GM21825 (cell line): ENCODE measurements at regions not wholly inside any gene's neighbourhood (a gene's known extent, or its start where the extent isn't known, plus 50 kb on each side); places are given as distances from the start of the nearest gene placed in this dataset.
A peak's percentile ranks its signal among the peaks of the same experiment; 100 is the strongest.
"Not testable (repeated sequence)": the region's sequence is repeated elsewhere in the genome, so short reads cannot be mapped to it uniquely, and the experiment has no call there.

Source experiments
- ATAC-seq: cut with Tn5 transposase; IDR thresholded peaks from one replicate; pipeline ENCODE4 v1.9.1; 2021; ENCODE audit warnings: mild to moderate bottlenecking, moderate library complexity; ENCODE audit not compliant: unreplicated experiment

- no peak for ATAC-seq
These were observed 273.3 kb upstream of the RASGEF1B start for GRCh38 chr4:81745050-81745449.

GRCh38 chr4:81743731-81744435 lies 272.2 kb upstream of the RASGEF1B start:
- no peak for ATAC-seq

DNA sequence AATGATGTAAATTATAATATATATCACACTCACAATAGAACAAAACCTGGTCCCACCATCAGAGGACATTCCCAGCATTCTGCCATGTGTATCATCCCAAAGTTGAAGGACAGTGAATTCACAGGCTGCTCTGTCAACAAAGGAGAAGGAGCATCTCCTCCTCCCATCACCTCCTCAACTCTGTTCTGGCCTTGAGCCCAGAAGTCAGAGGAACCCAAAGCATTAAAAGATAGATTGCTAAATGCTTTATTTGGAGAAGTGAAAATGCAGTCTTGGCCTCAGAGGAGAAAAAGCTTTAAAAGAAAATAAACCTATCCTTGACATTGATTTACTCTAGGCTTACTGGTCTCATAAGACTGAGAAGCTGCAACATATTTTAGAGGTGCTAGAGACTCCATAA lies 268.8 kb upstream of the RASGEF1B start:
- ATAC-seq, result no peak

GRCh38 chr4:81738891-81739290 lies 267.2 kb upstream of the RASGEF1B start:
- ATAC-seq, result no peak

DNA sequence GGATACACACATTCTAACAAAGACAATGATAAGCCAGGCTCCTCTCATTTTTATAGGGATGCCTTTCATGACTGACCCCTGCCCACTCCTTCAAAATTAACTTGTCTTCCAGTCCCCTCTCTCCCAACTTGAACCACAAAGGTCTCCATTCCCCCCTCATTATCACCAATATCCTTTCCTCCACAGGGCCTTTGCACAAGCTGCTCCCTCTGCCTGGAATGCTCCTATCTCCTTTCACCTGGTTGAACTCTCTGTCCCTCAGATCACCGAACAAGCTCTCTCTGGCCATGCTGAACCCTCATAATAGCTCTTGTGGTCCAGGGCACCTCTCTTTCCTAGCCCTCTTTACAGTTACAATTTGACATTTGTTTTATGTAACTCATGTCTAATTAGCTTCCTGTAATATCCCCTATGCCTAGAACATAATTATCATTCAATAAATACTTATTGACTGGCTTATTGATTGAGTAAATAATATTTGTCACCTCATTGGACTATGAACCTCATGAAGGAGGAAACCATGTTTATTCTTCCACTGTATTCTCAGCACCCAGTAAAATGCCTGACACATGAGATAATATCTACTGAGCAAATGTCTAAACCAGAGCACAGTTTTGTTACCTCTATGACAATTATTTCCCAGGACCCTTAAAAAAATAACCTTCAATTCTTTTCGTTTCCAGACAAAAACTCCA lies 266.3 kb upstream of the RASGEF1B start:
- ATAC-seq, result no peak

DNA sequence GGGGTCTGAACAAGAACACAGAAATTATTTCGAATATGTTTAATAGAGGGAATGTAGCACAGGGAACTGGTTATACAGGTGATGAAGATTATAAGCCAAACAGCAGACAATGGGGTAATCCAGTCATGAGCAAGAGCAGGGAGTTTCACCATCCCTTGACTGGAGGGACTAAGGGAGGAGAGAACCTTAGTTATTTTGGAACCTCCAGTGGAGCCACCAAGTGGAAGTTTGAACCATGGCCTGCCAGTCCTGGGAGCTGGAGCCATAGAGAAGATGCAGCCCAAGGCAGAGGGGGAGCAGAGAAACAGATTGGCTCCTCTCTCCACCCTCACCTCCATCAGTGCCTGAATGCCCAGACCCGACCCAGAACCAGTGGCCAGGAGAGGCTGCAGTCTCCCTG lies 264.6 kb upstream of the RASGEF1B start:
- ATAC-seq, result no peak

GRCh38 chr4:81732980-81733379 lies 261.3 kb upstream of the RASGEF1B start:
- no peak for ATAC-seq

DNA sequence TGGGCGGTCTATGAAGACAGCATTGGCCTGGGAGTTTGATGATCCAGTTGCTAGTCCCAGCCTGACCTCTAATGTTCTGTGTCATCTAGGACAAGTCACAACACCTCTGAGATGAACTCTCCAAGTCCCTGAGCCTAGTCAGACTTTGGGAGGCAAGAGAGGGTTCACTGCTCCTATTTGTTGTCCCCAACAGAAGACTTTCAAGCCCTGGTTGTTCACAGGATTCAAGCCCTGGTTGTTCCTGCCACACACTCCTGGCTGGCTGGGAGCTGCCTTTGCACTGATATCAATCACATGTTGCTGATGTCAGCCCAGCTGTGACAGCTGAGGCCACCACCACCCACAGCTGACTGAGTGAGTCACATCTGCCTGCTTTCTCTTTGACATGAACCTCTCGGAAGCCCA lies 253.2 kb upstream of the RASGEF1B start:
- peak; percentile 97 for ATAC-seq

GRCh38 chr4:81723927-81724587 lies 252.3 kb upstream of the RASGEF1B start:
- no peak for ATAC-seq

DNA sequence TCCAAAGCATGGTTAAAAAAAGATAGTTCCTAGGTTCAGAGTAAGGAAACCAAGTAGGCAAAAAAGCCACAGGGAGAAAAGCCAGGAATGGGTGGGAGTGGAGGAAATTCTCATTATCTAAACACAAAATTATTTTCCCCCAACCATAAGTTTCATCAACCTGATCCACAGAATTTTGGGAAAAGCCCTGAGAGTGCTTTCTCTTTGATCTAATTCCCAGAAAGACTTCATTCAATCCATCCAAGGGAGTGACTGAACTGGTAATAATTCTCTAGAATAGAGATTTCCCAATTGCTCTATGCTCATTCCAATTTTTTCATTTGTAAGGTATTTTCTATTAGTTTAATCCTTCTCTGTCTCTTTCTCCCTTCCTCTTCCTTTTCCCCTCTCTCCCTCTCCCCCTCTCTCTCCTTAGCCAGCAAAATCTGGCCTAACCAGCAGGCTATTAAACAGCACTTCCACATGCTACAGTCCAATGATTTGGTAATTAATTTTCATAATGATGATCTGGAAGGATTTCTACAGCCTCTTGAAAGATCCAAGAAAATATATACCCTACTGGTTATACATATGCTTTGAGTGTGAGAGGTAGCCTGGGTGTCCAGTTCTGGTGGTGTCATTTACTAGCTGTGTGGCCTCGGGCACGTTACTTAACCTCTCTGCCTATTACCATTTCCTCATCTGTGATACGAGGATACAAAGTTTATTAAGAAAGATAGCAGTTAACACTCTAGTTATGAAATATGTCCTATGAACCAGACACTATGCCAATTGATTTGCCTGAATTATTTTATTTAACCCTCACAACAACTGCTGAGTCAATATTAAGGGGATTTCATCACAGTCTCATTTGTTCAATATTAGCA lies 251.5 kb upstream of the RASGEF1B start:
- ATAC-seq, result no peak

DNA sequence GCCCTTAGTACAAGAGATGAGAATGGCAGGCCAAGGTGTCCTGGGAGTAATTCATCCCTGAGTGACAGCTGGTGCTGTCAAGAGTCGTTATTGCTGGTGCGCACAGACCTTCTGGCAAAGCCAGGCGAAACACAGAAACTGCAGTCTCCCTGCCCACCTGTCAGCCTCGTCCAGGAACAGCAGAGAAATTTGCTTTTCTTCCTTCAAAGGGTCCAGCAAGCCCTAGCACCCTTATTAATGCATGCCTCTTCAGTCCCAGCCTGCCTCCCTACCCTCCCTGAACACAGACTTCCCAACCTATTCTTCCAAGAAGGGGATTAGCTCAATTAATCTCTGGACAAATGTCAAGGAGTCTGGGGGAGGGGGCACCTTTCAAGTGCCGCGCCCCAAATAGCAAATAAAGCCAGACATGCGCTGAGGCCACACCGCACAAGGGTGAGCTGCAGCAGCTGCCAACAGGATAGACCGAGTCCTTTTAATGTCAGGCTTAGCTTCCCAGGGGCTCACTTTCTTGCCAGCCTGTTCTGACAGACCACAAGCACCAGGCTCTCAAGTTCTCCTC lies 250.7 kb upstream of the RASGEF1B start:
- ATAC-seq, result no peak

DNA sequence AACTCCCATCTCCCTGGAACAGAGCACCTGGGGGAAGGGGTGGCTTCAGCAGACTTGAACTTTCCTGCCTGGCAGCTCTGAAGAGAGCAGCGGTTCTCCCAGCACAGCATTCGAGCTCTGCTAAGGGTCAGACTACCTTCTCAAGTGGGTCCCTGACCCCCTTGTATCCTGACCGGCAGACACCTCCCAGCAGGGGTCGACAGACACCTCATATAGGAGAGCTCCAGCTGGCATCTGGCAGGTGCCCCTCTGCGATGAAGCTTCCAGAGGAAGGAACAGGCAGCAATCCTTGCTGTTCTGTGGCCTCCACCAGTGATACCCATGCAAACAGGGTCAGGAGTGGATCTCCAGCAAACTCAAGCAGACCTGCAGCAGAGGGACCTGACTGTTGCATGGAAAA lies 244.1 kb upstream of the RASGEF1B start:
- ATAC-seq, result no peak

- ATAC-seq, result not testable (repeated sequence)
These were observed 243.7 kb upstream of the RASGEF1B start for GRCh38 chr4:81715357-81715756.

DNA sequence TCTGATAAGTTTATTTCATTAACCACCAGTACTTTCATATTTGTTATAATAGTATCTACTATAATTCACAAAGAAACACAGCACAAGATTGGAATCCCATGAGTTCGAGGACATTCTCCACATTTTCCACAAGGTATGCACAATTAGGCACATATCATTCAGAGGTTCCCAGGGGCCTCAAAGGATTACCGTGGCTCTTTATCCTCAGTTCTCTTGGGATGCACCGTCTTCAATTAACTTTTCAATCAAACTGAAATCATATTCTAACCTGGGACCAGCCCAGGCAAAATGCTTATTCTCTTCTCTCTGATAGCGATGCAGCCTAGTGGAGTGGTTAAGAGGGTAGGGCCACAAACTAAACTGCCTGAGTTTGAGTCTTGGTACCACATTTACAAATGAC lies 242.6 kb upstream of the RASGEF1B start:
- ATAC-seq, result no peak

- ATAC-seq, result no peak
These were observed 241.0 kb upstream of the RASGEF1B start for GRCh38 chr4:81712714-81713113.

- ATAC-seq, result no peak
These were observed 232.8 kb upstream of the RASGEF1B start for GRCh38 chr4:81704461-81704860.

DNA sequence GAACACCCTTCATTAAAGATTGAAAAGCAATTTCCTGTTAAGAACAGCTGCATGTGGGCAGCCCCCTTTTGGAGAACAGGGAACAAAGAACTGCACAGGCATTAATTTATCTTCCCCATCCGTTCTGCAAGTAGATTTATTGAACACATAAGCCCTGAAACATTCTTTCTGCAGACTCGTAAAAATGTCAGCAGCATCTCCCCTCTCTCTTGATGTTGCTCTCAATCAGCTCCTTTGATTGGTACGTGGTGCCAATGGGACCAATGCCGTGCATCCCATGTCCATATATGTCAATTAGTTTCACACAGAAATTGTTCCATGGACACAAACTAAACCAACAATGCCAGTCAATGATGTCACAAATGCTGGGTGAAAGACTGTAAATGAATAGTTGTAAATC lies 228.5 kb upstream of the RASGEF1B start:
- no peak for ATAC-seq

DNA sequence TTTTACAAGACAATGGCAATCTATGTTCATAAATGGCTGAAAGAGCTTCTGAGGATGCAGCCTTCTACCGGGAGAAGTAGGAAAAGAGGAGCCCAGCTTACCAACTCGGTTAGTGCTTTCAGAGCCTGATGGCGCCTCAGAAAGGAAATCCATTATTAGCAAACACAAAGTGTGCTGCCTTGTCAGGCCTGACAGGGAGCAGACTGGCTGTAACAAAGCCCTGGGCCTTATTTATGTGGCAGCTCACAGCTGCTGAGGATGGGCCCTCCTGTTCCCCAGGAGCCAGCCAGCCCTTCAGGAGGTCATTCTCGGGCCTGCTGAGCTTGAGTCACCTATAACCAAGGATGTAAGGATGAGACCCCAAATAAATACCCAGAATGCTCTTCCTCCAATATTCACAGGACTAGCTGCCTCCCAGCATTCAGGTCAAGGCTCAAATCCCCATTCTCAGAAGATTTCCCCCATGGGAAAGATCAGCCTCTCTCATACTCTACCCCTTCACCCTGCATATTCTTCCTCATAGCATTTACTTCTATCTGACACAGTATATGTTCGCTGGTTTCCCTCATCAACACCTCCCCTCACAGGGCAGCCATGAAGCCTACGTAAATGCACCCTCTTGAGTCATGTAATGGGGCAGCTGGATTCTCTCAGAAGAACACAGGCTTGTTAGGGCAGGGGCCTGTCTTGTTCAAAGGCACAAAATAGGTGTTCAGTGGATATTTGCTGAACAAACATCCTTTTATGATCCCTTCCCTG lies 227.0 kb upstream of the RASGEF1B start:
- no peak for ATAC-seq

DNA sequence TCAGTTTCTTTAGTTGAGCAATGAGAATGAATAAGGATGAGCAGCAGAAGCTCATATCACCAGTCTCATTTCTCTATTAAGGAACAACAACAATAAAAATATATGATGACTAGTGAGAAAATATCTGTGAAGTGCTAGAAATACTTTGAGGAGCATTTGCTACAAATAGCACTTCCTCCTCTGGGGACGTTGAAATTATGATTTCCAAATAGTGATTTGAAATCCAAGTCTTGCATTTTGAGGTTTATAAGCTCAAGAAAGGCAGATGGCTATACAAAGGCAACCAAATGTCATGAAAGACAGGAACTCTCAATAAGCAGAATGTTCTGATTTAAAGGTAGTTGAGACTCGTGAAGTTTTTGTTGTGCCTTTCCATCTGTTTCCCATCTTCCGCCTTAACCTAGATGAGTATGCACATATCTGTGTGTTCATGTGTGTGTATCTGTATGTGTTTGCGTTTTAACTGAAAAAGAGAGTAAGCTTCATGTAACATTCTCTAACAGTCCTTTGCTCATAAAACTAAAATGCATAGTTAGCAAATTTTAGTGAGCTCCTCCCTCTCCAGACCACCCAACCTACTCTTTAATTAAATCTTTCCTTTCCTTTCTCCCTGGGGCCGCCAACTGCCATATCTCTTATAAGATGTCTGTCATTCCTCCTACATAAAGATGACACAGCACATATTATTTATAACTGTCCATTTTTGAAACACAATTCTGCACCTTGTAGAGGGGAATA lies 222.6 kb upstream of the RASGEF1B start:
- ATAC-seq, result no peak
